Upper lobe of left lung (tissue), 4 donors: ENCODE measurements at regions not wholly inside any gene's neighbourhood (a gene's known extent, or its start where the extent isn't known, plus 50 kb on each side); places are given as distances from the start of the nearest gene placed in this dataset.

Source experiments
- EP300 ChIP-seq, 4 donors: sonication (generic); formaldehyde crosslinking; IDR thresholded peaks; one replicate each; pipeline ENCODE4 v1.5.1; 2017; ENCODE audit warnings: antibody characterized with exemption in 4 of 4, control low read depth in 2 of 4
- POLR2A ChIP-seq, 4 donors: fragments of 450-650 bp; IDR thresholded peaks; one replicate each; pipeline ENCODE4 v1.5.1; 2016 to 2017; ENCODE audit warnings: antibody characterized with exemption in 4 of 4, mild to moderate bottlenecking in 2 of 4
- TF ChIP-seq, protein P1 (sequence below), 6 experiments: fragments of 450-650 bp in 4 of 6; fragments of 200-600 bp in 2 of 6; sonication (generic) in 2 of 6; IDR thresholded peaks; one replicate each; pipeline ENCODE4 v1.5.1; 2016 to 2019; ENCODE audit warnings: antibody characterized with exemption in 6 of 6

DNA sequence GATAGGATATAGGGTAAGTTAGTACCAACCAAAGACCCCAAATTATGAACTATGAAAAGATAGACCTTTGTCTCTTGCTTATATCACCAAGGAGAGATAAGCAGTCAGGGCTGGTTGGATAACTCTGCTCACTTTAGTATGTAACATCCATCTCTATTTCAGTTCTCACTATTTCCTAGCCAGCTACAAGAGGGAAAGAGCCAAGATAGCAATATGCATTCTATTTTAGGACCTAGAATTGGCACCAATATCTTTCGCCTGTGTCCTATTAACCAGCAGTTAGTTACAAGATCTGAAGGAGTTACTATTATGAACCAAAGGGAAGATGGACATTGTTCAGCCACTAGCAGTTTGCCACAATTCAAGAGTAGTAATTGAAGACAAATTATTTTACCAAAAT lies 457.5 kb downstream of the NSUN3 start:
- no peak for TF ChIP-seq POLR2A (IDR thresholded peaks at IDR 0.05)
- TF ChIP-seq EP300 (IDR thresholded peaks at IDR 0.05), result no peak
- TF ChIP-seq, protein P1, sequence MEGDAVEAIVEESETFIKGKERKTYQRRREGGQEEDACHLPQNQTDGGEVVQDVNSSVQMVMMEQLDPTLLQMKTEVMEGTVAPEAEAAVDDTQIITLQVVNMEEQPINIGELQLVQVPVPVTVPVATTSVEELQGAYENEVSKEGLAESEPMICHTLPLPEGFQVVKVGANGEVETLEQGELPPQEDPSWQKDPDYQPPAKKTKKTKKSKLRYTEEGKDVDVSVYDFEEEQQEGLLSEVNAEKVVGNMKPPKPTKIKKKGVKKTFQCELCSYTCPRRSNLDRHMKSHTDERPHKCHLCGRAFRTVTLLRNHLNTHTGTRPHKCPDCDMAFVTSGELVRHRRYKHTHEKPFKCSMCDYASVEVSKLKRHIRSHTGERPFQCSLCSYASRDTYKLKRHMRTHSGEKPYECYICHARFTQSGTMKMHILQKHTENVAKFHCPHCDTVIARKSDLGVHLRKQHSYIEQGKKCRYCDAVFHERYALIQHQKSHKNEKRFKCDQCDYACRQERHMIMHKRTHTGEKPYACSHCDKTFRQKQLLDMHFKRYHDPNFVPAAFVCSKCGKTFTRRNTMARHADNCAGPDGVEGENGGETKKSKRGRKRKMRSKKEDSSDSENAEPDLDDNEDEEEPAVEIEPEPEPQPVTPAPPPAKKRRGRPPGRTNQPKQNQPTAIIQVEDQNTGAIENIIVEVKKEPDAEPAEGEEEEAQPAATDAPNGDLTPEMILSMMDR (IDR thresholded peaks at IDR 0.05), result no peak
